ENCODE measurements at regions not wholly inside any gene's neighbourhood (a gene's known extent, or its start where the extent isn't known, plus 50 kb on each side); places are given as distances from the start of the nearest gene placed in this dataset.

DNA sequence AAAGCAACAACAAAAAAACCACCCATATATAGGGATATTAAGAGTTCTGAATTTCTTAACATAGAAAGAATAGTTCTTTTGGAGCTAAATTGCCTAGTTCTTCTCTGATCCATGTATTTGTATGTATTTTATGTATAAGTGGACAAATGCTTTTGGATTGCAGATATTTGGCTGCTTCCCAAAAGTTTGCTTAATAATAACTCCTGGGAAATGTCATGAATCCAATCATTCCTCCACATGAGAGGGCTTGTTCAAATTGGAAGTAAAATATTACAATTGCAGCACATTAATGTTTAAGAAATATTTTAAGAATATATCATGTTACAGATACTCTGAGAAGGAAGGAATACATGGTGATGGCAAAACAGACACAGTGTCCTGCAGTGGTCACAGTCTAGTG is 71.5 kb upstream of the PAGE3 start:
- no TSS peak for BruUV-seq (replicated peaks)
- CTCF ChIA-PET: no interaction called here
- H3K27me3 ChIP-seq (ENCODE audit: control insufficient read depth in 2 of 2, insufficient read depth in 2 of 2, low read length in 2 of 2): no peaks in the 10 kb centered on the region

More for the DNA sequence above, 71.5 kb upstream of the PAGE3 start:
- H3K27ac ChIP-seq (ENCODE audit: insufficient read depth, low read depth, low read length): no peak overlapping the region
- H3K4me2 ChIP-seq (ENCODE audit: insufficient read depth, low read length): no peak overlapping the region
- H3K36me3 ChIP-seq (ENCODE audit: control insufficient read depth in 2 of 2, extremely low read depth in 1 of 2, insufficient read depth in 2 of 2, low read length in 2 of 2): no peaks in the 10 kb centered on the region
- DNase-seq (ENCODE audit: low read depth, low spot score) (no peak), FAIRE-seq (no peak)
- no peaks in the 10 kb centered on the region for H3K9me3 ChIP-seq (replicated peaks; ENCODE audit: control insufficient read depth, insufficient read depth, low read length)
- dilution Hi-C loops (cut with MboI; ENCODE audit: extremely low pct_ligation_motif_present, low sequenced_read_pairs) (no loop called here), intact Hi-C loops (cut with micrococcal nuclease) (no loop called here)
- H3K4me1 ChIP-seq (ENCODE audit: control insufficient read depth, extremely low read depth, insufficient read depth, low read length): no peaks in the 10 kb centered on the region
- no peak overlapping the region for H3K4me3 ChIP-seq (replicated peaks in 1 of 3; ENCODE audit: insufficient read depth in 1 of 3, low read depth in 1 of 3, low read length in 3 of 3)
- no peaks in the 10 kb centered on the region for H3K79me2 ChIP-seq (ENCODE audit: control insufficient read depth, insufficient read depth, low read length)
- no peak for TF ChIP-seq MYC (IDR thresholded peaks at IDR 0.05; ENCODE audit: low read depth, low read length)
- TF ChIP-seq FOS (IDR thresholded peaks at IDR 0.05; ENCODE audit: borderline replicate concordance, insufficient read depth, low read length): no peak
- TF ChIP-seq JUN (IDR thresholded peaks at IDR 0.05; ENCODE audit: borderline replicate concordance, insufficient read depth, insufficient read length, low read depth): no peak
- TF ChIP-seq EZH2 (IDR thresholded peaks at IDR 0.05; ENCODE audit: borderline replicate concordance, low read depth, low read length, severe bottlenecking): no peak
- TF ChIP-seq POLR2A (IDR thresholded peaks at IDR 0.05; ENCODE audit: low read depth, low read length): no peak
- TF ChIP-seq MAX (IDR thresholded peaks at IDR 0.05; ENCODE audit: insufficient read depth, insufficient read length): no peak
- no peak for TF ChIP-seq GATA2 (IDR thresholded peaks at IDR 0.05; ENCODE audit: insufficient read depth, insufficient read length, low read depth, low read length)
- no peak for TF ChIP-seq POLR2AphosphoS5 (IDR thresholded peaks at IDR 0.05; ENCODE audit: insufficient read depth, low read depth, low read length)
- TF ChIP-seq CTCF (IDR thresholded peaks at IDR 0.05; ENCODE audit: extremely low read depth in 1 of 2, insufficient read depth in 1 of 2, low read depth in 1 of 2, low read length in 2 of 2): no peak
- H4K20me1 ChIP-seq (replicated peaks; ENCODE audit: control insufficient read depth, extremely low read depth, insufficient read depth, low read length): no peaks in the 10 kb centered on the region
- H2AFZ ChIP-seq (ENCODE audit: low read depth, low read length): no peak overlapping the region
- H3K9me1 ChIP-seq (replicated peaks; ENCODE audit: control insufficient read depth, extremely low read depth, insufficient read depth, low read length): no peaks in the 10 kb centered on the region
- H3K9ac ChIP-seq (replicated peaks; ENCODE audit: extremely low read depth, insufficient read depth, low read length): no peak overlapping the region
- POLR2A ChIA-PET: no interaction called here
